Keratinocyte (primary cell): ENCODE measurements at regions not wholly inside any gene's neighbourhood (a gene's known extent, or its start where the extent isn't known, plus 50 kb on each side); places are given as distances from the start of the nearest gene placed in this dataset.

Experiments used
- DNase-seq: peaks from one replicate; pipeline ENCODE4 v3.0.0-alpha.2; 2011; ENCODE audit warnings: low read depth, missing footprints, low spot score
- FAIRE-seq: peaks from 2 replicates; lab custom pipeline; 2011; peaks lifted over from hg19 to GRCh38; lab: Jason Lieb, UNC
- H2AFZ ChIP-seq: 2 replicates; pipeline ENCODE4 v1.6.0; 2012; ENCODE audit warnings: low read length, control low read depth, inconsistent platforms; ENCODE audit not compliant: control insufficient read depth
- H3K27ac ChIP-seq: 2 replicates; pipeline ENCODE4 v1.5.1; 2011; ENCODE audit warnings: low read length; ENCODE audit not compliant: control insufficient read depth, insufficient read depth
- H3K27me3 ChIP-seq: 3 replicates; pipeline ENCODE4 v1.6.0; 2011; ENCODE audit warnings: low read length; ENCODE audit not compliant: control insufficient read depth, insufficient read depth; ENCODE audit errors: extremely low read depth
- H3K36me3 ChIP-seq, 2 experiments: 2 replicates in 1 of 2; 3 replicates in 1 of 2; pipeline ENCODE4 v1.5.1; 2011; ENCODE audit warnings: low read length in 2 of 2, mild to moderate bottlenecking in 1 of 2; ENCODE audit not compliant: control insufficient read depth in 2 of 2, insufficient read depth in 2 of 2; ENCODE audit errors: extremely low read depth in 1 of 2
- H3K4me1 ChIP-seq: 3 replicates; pipeline ENCODE4 v1.5.1; 2011; ENCODE audit warnings: low read length; ENCODE audit not compliant: control insufficient read depth, insufficient read depth; ENCODE audit errors: extremely low read depth
- H3K4me2 ChIP-seq: 3 replicates; pipeline ENCODE4 v1.6.0; 2011; ENCODE audit warnings: low read depth, low read length; ENCODE audit not compliant: control insufficient read depth, insufficient read depth; ENCODE audit errors: extremely low read depth
- H3K4me3 ChIP-seq, 3 experiments: fragments of 200-600 bp in 1 of 3; sonication (generic) in 1 of 3; 2 replicates in 2 of 3; 3 replicates in 1 of 3; pipeline ENCODE4 v1.5.1; 2011 to 2016; ENCODE audit warnings: low read length in 3 of 3, mild to moderate bottlenecking in 3 of 3, control low read depth in 2 of 3, inconsistent platforms in 1 of 3, low read depth in 1 of 3, mixed read lengths in 1 of 3, mixed run types in 1 of 3, moderate library complexity in 1 of 3; ENCODE audit not compliant: control insufficient read depth in 2 of 3, insufficient read depth in 2 of 3; ENCODE audit errors: extremely low read depth in 1 of 3
- H3K79me2 ChIP-seq: 2 replicates; pipeline ENCODE4 v1.6.0; 2012; ENCODE audit warnings: low read length; ENCODE audit not compliant: control insufficient read depth, insufficient read depth
- H3K9ac ChIP-seq: 3 replicates; pipeline ENCODE4 v1.6.0; 2011; ENCODE audit warnings: low read length; ENCODE audit not compliant: control insufficient read depth, insufficient read depth; ENCODE audit errors: extremely low read depth
- H3K9me1 ChIP-seq: 3 replicates; pipeline ENCODE4 v1.6.0; 2011; ENCODE audit warnings: low read length; ENCODE audit not compliant: control insufficient read depth, insufficient read depth; ENCODE audit errors: extremely low read depth
- H3K9me3 ChIP-seq: 2 replicates; pipeline ENCODE4 v1.5.1; 2012; ENCODE audit warnings: low read depth, low read length; ENCODE audit not compliant: control insufficient read depth
- H4K20me1 ChIP-seq: 3 replicates; pipeline ENCODE4 v1.6.0; 2011; ENCODE audit warnings: low read length; ENCODE audit not compliant: control insufficient read depth, insufficient read depth; ENCODE audit errors: extremely low read depth
- CTCF ChIP-seq, 3 experiments: IDR thresholded peaks in 1 of 3; conservative IDR thresholded peaks in 1 of 3; optimal IDR thresholded peaks in 1 of 3; 2 replicates in 2 of 3; 3 replicates in 1 of 3; pipeline versions ENCODE3 to v1.5.1; 2011; ENCODE audit warnings: low read length in 3 of 3, mild to moderate bottlenecking in 3 of 3, moderate library complexity in 2 of 3, control low read depth in 1 of 3, inconsistent platforms in 1 of 3; ENCODE audit not compliant: insufficient read depth in 2 of 3; ENCODE audit errors: extremely low read depth in 1 of 3
- EZH2 ChIP-seq: IDR thresholded peaks from one replicate; pipeline ENCODE4 v1.6.1; 2012; ENCODE audit warnings: inconsistent platforms, mild to moderate bottlenecking, low read length, moderate library complexity
- dilution Hi-C: fragments of 300-500 bp; cut with MboI; formaldehyde crosslinking; loops from one replicate; pipeline ENCODE4 v1.7.0; 2020; ENCODE audit warnings: low sequenced_read_pairs; ENCODE audit not compliant: extremely low pct_ligation_motif_present

- Histone ChIP-seq H3K4me2 (no peak overlapping the region), H3K4me3 (no peak overlapping the region), H4K20me1 (no peaks in the 10 kb centered on the region), H3K9me3 (no peaks in the 10 kb centered on the region), H3K79me2 (no peaks in the 10 kb centered on the region), H2AFZ (no peak overlapping the region), H3K9me1 (no peaks in the 10 kb centered on the region), H3K27me3 (no peaks in the 10 kb centered on the region), H3K4me1 (no peaks in the 10 kb centered on the region), H3K36me3 (no peaks in the 10 kb centered on the region), H3K27ac (no peak overlapping the region), H3K9ac (no peak overlapping the region)
- no peak for DNase-seq
- dilution Hi-C loops, result no loop called here
- no peak for TF ChIP-seq CTCF (optimal IDR thresholded peaks at IDR 0.05 in 1 of 3, IDR thresholded peaks at IDR 0.05 in 1 of 3, conservative IDR thresholded peaks at IDR 0.05 in 1 of 3; ENCODE audit: extremely low read depth in 1 of 3, insufficient read depth in 2 of 3, low read length in 3 of 3)
- TF ChIP-seq EZH2, result no peak
- FAIRE-seq, result no peak
Measured at GRCh38 chr5:103355579-103355978, 97.0 kb downstream of the MACIR start.

GRCh38 chr5:103354446-103354845 is 95.9 kb downstream of the MACIR start:
- FAIRE-seq, result no peak
- H3K9me1 ChIP-seq, result no peaks in the 10 kb centered on the region
- no peak overlapping the region for H3K4me3 ChIP-seq
- TF ChIP-seq CTCF (optimal IDR thresholded peaks at IDR 0.05 in 1 of 3, IDR thresholded peaks at IDR 0.05 in 1 of 3, conservative IDR thresholded peaks at IDR 0.05 in 1 of 3; ENCODE audit: extremely low read depth in 1 of 3, insufficient read depth in 2 of 3, low read length in 3 of 3), result no peak
- H2AFZ ChIP-seq, result no peak overlapping the region
- no peaks in the 10 kb centered on the region for H3K36me3 ChIP-seq
- H4K20me1 ChIP-seq, result no peaks in the 10 kb centered on the region
- no peak overlapping the region for H3K4me2 ChIP-seq
- H3K4me1 ChIP-seq, result no peaks in the 10 kb centered on the region
- dilution Hi-C loops, result no loop called here
- H3K9me3 ChIP-seq, result no peaks in the 10 kb centered on the region
- DNase-seq, result no peak
- H3K27me3 ChIP-seq, result no peaks in the 10 kb centered on the region
- H3K79me2 ChIP-seq, result no peaks in the 10 kb centered on the region
- no peak overlapping the region for H3K27ac ChIP-seq
- H3K9ac ChIP-seq, result no peak overlapping the region
